GM21717 (cell line): ENCODE measurements at regions not wholly inside any gene's neighbourhood (a gene's known extent, or its start where the extent isn't known, plus 50 kb on each side); places are given as distances from the start of the nearest gene placed in this dataset.

ENCODE experiments used
- ATAC-seq: cut with Tn5 transposase; IDR thresholded peaks from one replicate; pipeline ENCODE4 v1.9.1; 2021; ENCODE audit warnings: mild to moderate bottlenecking, moderate library complexity; ENCODE audit not compliant: unreplicated experiment

GRCh38 chr11:28472904-28473303 lies 364.7 kb downstream of the METTL15 start:
- no peak for ATAC-seq

- no peak for ATAC-seq
These were observed 363.3 kb downstream of the METTL15 start for GRCh38 chr11:28471537-28471936.

GRCh38 chr11:28470180-28470579 lies 362.0 kb downstream of the METTL15 start:
- ATAC-seq = no peak

GRCh38 chr11:28466506-28466905 lies 358.3 kb downstream of the METTL15 start:
- ATAC-seq = no peak

GRCh38 chr11:28464252-28464867 lies 356.2 kb downstream of the METTL15 start:
- ATAC-seq = no peak

GRCh38 chr11:28463826-28464225 lies 355.6 kb downstream of the METTL15 start:
- ATAC-seq = no peak

- ATAC-seq = no peak
These were observed 353.7 kb downstream of the METTL15 start for GRCh38 chr11:28461846-28462245.

- ATAC-seq = no peak
These were observed 353.1 kb downstream of the METTL15 start for GRCh38 chr11:28461338-28461737.

GRCh38 chr11:28460348-28460747 lies 352.2 kb downstream of the METTL15 start:
- ATAC-seq = no peak

- no peak for ATAC-seq
These were observed 351.7 kb downstream of the METTL15 start for GRCh38 chr11:28459912-28460311.

GRCh38 chr11:28457481-28458065 lies 349.4 kb downstream of the METTL15 start:
- no peak for ATAC-seq

- ATAC-seq = no peak
These were observed 340.0 kb downstream of the METTL15 start for GRCh38 chr11:28448186-28448585.

- ATAC-seq = no peak
These were observed 339.0 kb downstream of the METTL15 start for GRCh38 chr11:28447226-28447625.

GRCh38 chr11:28442131-28442530 lies 333.9 kb downstream of the METTL15 start:
- no peak for ATAC-seq

GRCh38 chr11:28439403-28439802 lies 331.2 kb downstream of the METTL15 start:
- ATAC-seq = no peak

- ATAC-seq = no peak
These were observed 311.9 kb downstream of the METTL15 start for GRCh38 chr11:28420099-28420498.

- ATAC-seq = no peak
These were observed 309.6 kb downstream of the METTL15 start for GRCh38 chr11:28417601-28418323.

GRCh38 chr11:28412029-28412428 lies 303.8 kb downstream of the METTL15 start:
- ATAC-seq = no peak

GRCh38 chr11:28401446-28401845 lies 293.3 kb downstream of the METTL15 start:
- no peak for ATAC-seq

- no peak for ATAC-seq
These were observed 292.3 kb downstream of the METTL15 start for GRCh38 chr11:28400331-28401100.

GRCh38 chr11:28393348-28393747 lies 285.2 kb downstream of the METTL15 start:
- no peak for ATAC-seq

GRCh38 chr11:28384418-28384817 lies 276.2 kb downstream of the METTL15 start:
- ATAC-seq = no peak
